ENCODE measurements at regions not wholly inside any gene's neighbourhood (a gene's known extent, or its start where the extent isn't known, plus 50 kb on each side); places are given as distances from the start of the nearest gene placed in this dataset.

GRCh38 chr18:44175891-44176290 lies 504.8 kb upstream of the SETBP1 start:
- no peak for DNase-seq

- DNase-seq, result no peak
Observed at GRCh38 chr18:44178476-44178875, 502.2 kb upstream of the SETBP1 start.

DNA sequence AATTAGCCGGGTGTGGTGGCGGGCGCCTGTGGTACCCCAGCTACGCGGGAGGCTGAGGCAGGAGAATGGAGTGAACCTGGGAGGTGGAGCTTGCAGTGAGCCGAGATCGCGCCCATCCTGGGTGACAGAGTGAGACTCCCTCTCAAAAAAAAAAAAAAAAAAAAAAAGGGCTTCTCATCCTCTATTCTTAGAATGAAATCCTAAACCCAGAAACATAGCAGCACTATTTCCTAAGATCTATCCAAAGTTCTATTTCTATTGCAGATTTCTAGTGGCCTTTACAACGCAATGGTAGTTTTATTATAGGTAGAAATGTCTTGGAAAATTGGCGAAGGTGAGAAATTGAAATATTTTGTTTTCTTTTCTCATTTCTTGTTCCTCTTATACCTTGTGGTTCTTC lies 501.0 kb upstream of the SETBP1 start:
- DNase-seq, result no peak

GRCh38 chr18:44180683-44181082 lies 500.0 kb upstream of the SETBP1 start:
- no peak for DNase-seq

GRCh38 chr18:44181951-44182747 lies 498.5 kb upstream of the SETBP1 start:
- no peak for DNase-seq

DNA sequence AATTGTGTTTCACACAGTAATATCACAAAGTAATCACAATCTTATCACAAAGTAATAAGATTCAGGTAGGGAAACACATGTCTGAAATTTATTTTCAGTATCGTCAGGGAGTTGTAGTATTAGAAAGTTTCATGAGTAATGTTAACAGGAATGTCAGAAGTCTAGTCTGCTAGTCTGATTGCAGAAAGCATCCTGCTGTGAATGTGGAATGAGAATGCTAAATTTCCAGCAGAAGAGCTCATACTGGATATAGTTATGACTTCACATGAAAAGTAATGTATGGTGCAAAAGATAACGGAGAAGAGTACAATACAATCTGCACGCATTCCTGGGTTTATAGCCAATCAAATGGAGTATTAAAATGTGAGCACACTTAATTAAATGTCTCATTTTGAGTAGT lies 494.7 kb upstream of the SETBP1 start:
- no peak for DNase-seq

- DNase-seq, result no peak
Observed at GRCh38 chr18:44187090-44187489, 493.6 kb upstream of the SETBP1 start.

GRCh38 chr18:44195394-44196140 lies 485.1 kb upstream of the SETBP1 start:
- DNase-seq, result no peak

DNA sequence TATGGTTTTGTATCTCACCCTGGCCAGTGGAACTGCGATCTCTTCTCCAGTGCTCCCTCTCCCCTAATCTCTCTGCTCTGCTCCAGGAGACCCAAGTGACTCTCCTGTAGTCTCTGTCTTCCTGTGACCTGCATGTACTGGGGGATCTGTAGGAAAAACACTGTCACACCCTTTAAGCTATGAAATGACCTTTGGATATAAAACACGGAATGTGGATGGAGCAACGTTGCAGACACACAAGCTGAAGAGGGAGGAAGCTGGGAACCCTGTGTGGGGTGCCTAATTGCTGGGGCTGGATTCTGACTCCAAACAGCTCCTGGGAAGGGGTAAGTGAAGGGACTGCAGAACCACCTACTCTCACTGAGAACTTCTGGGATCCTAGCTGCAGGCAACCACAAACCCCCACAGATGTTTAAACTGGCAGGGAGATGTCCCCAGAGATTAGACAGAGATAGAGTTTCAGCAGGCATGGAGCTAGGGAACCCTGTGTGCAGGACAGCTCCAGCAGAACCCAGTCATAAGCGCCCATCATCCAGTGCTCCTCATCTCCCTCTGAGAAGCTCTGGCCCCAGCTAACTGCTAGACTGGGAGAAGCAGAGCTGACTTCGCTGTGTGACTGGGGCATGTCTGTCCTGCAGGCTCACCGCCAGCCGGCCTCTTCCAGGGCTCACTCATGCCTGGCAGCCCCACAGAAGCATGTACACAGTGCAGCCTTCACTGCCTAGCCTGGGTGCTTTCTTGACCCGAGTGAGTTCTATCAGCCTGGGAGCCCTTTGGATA lies 482.7 kb upstream of the SETBP1 start:
- no peak for DNase-seq

DNA sequence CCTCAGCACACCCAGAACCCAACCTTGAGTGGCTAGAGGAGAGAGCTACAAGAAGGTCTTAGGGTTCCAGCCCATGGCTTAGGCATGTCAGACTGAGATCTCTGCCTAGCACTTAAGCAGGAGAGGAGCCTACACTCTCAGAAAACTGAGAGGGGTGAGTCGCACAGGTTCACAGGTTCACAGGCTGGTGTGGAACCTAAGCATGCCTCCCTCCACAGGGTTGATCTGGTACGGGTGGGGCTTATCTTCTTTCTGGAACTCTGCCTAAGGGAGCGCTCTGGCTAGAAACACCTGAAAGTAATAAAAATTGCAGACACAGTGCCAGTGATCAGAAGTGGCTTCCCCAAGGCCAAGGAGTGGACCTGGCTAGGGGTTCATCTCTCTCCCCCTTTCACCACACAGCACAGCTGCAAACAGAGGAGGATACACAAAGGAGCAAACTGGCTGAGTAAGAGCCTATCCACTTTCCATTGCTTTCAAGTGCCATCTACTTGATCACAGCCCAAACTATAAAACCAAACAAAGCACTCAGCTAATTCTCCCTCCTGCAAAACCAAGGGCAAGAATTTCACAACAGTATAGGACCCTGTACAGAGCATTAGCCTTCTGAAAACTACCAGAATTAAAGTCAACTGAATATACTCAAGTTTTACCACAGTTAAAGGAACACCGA lies 481.9 kb upstream of the SETBP1 start:
- DNase-seq, result no peak

DNA sequence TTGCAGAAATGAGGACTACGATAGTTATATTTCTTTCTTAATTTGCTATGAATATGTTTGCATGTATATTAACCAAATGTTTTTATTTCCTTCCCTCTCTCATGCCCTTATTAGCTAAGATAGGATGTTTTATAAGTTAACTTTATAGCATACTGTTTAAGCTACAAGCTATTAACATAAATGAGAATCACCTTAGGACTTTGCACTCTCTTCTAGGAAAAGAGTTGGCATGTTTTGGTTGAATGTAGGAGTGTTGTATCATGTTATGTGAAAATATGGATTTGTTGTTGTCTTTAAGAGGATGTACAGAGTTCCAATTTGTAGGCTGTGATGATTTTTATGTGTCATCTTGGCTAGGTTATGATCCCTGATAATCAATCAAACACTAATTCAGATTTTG lies 467.4 kb upstream of the SETBP1 start:
- no peak for DNase-seq

GRCh38 chr18:44214396-44214795 lies 466.3 kb upstream of the SETBP1 start:
- no peak for DNase-seq

- DNase-seq, result no peak
Observed at GRCh38 chr18:44216169-44216568, 464.5 kb upstream of the SETBP1 start.

DNA sequence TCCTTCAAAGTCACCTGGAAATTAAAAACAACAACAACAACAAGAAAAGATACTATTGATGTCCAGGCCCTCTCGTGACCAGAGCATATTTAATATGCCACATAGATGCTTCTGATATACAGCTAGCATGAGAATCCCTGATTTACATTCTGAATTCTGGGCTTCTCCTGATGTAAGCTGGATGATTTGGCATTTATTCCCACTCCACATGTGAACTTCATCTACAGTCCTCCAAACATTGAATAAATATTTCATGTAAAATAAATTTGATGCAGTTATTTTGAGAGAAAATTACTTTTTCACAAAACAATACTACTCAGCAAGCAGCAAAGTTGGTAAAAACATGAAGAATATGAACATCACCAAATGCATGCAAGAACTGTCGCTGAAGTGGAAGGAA lies 453.2 kb upstream of the SETBP1 start:
- DNase-seq, result no peak

- DNase-seq, result no peak
Observed at GRCh38 chr18:44229693-44230108, 451.0 kb upstream of the SETBP1 start.

DNA sequence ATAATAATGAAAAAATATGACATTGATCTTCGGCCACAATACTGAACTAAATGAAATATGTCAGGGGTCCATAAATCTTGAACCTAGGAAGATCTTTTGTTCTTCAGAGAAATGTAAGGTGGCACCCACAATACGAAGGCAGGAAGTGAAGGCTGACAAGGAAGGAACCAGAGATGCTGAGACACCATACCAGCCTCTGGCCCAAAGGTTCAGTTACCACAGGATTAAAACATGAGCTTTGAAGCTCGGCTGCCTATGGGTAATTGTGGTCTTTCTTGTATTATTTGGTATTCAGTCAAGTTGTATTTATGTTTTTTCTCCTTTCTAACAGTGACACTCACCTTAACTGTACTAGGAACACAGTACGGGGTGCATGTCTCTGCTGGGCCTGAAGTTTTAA lies 448.8 kb upstream of the SETBP1 start:
- no peak for DNase-seq

DNA sequence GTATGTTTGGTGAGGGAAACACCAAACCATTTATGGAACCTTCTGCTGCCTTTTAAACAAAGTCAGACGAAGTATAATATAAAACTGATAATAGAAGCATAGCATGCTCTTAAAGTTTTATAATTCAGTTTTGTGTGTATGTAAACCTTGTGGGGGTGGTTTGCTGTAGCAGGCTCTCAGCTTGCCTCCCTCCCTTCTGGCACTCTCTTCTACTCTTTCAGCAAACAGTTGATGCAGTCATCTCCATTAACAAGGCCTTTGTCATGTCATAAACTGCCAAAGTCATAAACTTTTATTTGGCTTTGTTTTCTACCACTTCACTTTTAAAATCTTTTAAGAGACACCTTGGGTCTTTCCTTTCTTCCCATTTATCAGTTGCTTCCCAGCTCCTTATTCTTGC lies 448.2 kb upstream of the SETBP1 start:
- DNase-seq, result no peak

DNA sequence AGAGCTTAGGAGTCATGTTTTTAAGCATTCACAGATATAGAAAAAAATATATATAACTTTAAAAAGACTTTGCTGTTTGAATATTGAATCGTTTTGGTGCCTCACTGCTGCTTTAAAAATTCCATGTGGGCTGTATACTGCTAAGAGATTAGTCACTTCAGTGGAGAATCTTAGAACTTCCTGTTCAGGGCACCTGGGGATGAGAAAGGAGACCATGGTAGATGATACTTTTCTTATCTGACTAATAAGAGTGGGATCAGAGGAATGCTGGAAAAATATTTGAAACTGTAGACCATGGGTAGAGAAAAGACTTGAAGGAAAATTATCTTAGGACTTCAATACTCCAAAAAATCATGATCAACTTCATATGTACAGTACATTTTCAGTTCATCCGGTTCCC lies 442.2 kb upstream of the SETBP1 start:
- no peak for DNase-seq

- DNase-seq, result no peak
Observed at GRCh38 chr18:44238911-44239310, 441.8 kb upstream of the SETBP1 start.

DNA sequence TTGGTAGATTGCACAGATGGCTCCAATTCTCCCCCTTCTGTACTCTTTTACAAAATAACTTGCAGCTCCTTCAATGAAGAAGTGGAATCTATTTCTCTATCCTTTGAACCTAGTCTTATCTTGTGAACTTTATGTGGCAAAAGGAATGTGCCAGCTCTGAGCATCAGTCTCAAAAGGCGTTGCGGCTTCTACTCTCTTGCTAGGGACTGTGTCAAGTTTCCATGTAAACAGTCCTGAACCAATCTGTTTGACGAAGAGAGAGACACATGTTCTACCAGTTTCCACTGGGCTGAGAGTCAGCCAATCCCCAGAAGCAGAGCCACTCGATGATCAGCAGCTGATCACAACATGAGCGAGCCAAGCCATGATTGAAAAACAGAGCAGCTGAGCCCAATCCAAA lies 439.7 kb upstream of the SETBP1 start:
- DNase-seq, result no peak

DNA sequence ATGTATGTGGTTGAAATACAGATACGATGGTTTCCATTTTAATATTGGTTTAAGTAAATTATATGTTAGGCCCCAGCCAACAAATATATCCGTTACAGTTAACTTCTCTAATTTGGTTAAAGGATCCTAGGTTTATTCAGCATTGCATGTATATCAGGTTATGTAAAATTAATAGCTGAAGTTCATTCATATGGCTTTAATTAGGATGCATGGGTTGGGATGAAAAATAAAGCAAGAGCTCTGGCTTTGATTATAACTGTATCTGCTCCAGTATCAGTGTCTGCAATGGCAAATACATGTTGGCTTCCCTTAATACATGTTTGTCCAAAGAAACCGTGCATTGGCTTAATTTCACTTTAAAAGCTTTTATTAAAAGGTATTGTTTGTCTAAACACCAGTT lies 435.7 kb upstream of the SETBP1 start:
- no peak for DNase-seq

DNA sequence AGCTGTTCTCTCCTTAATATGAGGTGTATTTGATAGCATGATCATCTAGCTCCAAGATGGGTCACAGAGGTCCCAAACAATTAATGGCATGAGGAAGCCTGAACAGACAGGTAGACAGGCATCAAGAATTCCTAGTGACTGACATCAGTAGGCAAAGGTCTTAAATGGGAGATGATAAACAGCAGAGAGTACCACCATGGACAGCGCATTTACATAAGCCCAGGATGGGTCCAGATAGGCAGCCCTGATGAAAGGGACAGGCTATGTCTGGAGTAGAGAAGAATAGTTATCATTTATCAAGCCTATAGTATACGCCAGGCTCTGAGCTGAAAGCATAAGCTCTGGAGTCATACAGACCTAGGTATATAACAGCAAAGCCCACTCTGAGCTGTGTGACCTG lies 434.7 kb upstream of the SETBP1 start:
- DNase-seq, result no peak

GRCh38 chr18:44258086-44258485 lies 422.6 kb upstream of the SETBP1 start:
- DNase-seq, result no peak

Measured in GDM1 (cell line).